Fibroblast of peridontal ligament (primary cell): ENCODE measurements at regions not wholly inside any gene's neighbourhood (a gene's known extent, or its start where the extent isn't known, plus 50 kb on each side); places are given as distances from the start of the nearest gene placed in this dataset.
"Not testable (repeated sequence)": the region's sequence is repeated elsewhere in the genome, so short reads cannot be mapped to it uniquely, and the experiment has no call there.

Experiments used
- DNase-seq: peaks from one replicate; pipeline ENCODE4 v3.0.0-alpha.2; 2010; ENCODE audit errors: extremely low read depth

GRCh38 chr1:82778612-82779011 is 977.9 kb downstream of the ADGRL2 start:
- peak; percentile 8 for DNase-seq

DNA sequence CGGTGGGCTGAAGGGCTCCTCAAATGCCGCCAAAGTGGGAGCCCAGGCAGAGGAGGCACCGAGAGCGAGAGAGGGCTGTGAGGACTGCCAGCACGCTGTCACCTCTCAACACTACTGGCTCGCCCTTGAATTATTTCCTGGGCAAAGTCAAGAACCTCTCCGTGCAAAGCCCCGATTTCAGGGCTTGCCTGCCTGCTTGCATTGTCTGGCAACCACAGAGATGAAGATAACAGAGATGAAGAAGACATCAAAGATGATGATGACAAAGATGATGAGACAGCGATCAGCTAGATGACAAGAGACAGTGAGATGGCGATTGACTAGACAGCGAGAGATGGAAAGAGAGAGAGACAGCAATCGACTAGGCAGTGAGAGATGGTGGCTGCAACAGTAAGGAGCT is 976.5 kb downstream of the ADGRL2 start:
- DNase-seq: no peak

DNA sequence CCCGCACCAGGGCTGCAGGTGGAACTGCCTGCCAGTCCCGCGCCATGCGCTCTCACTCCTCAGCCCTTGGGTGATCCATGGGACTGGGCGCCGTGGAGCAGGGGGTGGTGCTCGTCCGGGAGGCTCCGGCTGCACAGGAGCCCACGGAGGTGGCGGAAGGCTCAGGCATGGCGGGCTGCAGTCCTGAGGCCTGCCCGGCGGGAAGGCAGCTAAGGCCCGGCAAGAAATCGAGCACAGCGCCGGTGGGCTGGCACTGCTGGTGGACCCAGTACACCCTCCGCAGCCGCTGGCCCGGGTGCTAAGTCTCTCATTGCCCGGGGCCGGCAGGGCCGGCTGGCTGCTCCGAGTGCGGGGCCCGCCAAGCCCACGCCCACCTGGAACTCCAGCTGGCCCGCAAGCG is 976.0 kb downstream of the ADGRL2 start:
- not testable (repeated sequence) for DNase-seq

- DNase-seq: peak; percentile 14
Measured at GRCh38 chr1:82775406-82776000, 974.8 kb downstream of the ADGRL2 start.

GRCh38 chr1:82762829-82763532 is 962.2 kb downstream of the ADGRL2 start:
- DNase-seq: peak; percentile 25

DNA sequence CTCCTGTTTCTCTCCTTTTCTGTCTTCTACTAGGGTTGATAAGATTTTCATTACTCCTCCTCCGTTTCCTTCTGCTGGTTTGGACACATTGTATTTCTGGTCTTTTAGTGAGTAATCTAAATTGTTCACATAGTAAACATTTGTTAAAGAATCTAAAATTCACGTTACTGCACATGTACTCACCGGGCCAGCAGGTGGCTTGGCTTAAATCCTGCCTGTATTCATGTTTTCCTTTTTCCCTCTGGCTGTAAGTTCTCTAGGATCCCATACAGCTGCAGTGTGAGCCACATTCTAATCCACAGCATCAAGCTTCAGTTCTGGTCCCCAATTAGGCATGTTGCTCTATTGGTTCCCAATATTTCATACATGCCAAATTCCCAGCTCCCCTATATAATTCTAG is 958.3 kb downstream of the ADGRL2 start:
- DNase-seq: no peak

DNA sequence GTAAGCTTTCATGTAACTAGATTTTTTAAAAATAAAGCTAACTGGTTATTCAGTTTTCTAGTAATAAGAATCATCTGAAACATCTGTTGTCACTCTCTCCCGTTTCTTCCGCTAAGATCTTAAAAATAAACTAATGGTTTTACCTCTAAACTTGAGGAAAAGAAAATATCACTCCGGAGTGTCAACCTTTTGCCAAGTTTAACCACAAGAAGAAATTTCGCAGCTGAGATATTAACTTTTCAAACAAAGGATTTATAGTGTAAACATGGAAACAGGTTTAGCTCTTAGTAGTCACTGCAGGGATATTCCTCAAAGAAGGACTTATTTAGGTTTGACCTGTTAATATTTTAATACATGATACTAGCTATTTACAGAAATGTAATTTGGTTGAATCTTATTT is 954.9 kb downstream of the ADGRL2 start:
- DNase-seq: no peak

- DNase-seq: no peak
Measured at GRCh38 chr1:82755191-82755590, 954.5 kb downstream of the ADGRL2 start.

- DNase-seq: no peak
Measured at GRCh38 chr1:82752046-82752445, 951.3 kb downstream of the ADGRL2 start.

DNA sequence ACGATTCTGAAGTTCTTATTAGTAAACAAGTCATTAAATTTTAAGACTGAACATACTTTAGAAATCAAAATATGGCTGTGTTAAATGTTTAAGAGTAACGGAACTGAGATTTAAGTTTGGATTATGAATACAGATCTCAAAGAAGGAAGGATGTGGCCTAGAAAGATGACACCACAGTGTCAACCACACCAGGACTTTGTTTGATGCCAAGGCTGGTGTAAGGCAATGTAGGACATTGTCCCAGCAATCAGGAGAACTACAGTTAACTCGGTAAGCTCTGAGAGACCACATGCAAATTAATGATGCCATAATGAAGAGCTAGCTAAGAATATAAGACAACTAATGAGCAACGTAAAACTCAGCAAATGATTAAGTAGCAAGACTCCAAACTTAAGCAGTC is 932.9 kb downstream of the ADGRL2 start:
- no peak for DNase-seq

- DNase-seq: no peak
Measured at GRCh38 chr1:82731216-82731615, 930.5 kb downstream of the ADGRL2 start.

- DNase-seq: no peak
Measured at GRCh38 chr1:82728206-82728605, 927.5 kb downstream of the ADGRL2 start.

DNA sequence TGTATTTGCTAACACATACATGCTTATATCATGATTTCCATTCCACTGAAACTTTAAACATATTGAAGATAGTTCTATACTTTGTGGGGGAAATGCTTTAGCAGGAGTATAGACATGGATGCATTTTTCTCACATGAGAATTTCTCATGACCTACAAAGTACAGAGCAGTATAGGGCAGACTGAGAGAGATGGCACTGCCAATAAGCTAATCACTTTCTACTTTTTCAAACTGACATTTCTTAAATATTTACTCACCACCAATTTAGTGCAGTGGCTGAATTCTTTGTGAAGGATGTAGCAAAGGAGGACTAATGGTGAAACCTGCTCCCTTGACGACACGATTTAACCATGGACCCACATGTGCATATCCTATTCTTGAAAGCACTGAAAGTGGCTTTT is 923.5 kb downstream of the ADGRL2 start:
- no peak for DNase-seq

DNA sequence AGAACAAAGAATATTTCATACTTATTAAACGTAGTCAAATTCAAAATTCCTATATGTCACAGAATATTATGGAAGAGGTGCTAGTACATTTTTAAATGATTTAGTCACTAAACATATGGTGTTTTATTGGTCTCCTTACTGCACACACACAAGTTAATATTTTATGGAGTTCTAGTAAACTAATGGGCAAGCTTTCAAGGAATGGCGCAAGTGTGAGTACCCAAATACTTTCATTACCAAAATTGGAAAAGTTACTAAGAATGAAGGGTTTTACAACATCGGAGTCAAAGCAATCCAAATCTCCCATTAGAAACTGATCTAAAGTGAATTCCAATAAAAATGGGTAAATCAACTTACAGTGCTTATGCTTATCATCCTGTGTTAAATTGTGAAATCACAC is 921.9 kb downstream of the ADGRL2 start:
- DNase-seq: no peak

DNA sequence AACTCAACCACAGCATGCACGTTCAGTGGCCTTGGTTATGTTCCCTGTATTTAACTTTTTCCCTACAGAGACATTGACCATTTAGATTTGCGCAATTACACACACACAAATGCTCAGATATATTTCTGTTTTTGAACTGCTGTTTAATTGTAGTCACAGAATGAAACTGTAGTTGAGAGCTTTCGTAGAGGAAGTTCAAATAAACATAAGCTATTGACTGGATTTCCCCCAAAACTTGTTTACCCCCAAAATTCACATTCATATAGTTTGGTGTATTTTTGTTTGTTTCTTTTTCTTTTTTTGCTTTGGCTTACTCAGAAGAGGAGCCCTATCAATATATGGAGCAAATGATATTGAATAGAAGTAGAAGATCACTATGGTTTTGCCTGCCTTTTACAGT is 921.0 kb downstream of the ADGRL2 start:
- no peak for DNase-seq

GRCh38 chr1:82718719-82719419 is 918.1 kb downstream of the ADGRL2 start:
- DNase-seq: no peak

GRCh38 chr1:82710091-82710490 is 909.4 kb downstream of the ADGRL2 start:
- peak; percentile 19 for DNase-seq

GRCh38 chr1:82707681-82708080 is 906.9 kb downstream of the ADGRL2 start:
- DNase-seq: no peak

DNA sequence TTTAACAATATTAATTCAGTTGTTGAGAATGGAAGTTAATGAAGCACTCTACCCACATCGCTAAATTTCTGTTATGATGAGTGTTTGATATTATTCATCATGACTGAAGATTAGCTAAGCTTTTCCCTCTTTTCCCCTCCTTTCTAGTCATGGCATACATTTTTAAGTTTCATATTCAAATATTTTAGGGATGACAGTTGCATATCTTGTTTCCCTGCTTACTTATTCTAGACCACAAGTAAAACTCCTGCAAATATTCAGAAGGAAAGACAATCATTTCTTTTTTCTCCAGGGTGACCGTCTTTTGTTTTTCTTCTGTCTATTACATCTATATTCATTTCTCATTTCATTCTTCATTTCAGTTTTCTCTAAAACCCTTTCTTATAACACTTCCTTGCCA is 906.0 kb downstream of the ADGRL2 start:
- peak; percentile 80 for DNase-seq

DNA sequence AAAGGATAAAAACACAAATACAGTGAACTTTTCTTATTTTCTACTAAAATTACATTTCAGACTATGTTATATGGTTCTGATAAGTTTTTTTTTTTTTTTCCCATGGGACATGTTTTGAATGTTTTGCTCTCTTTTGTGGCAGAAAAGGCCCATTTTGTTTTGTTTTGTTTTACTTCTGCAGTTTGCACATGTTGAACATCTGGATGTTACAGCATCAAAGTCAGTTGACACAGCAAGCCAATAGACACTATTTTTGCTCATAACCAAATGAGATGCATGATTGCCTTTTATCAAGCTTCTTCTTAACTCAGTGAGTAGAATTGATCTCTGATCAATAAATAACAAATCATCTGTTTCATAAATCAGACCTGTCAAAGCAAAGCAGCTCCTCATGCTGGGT is 904.2 kb downstream of the ADGRL2 start:
- peak; percentile 29 for DNase-seq

DNA sequence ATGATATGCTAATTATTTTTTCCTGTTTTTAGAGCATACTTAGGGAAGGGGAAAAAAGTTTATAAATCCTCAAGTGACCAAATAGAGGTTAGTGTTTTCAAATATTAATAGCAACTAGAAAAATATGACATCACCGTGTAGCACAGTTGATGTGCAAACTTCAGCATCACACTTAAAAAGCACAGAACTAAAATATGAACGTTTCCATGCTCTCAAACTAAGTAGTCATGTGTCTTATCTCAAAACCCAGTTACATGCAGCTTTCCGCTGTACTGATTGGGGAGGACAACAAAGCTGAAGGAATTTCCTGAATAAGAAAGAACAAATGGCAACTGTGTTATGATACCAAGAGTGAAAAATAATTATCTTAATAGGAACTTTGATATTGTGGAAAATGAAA is 903.7 kb downstream of the ADGRL2 start:
- no peak for DNase-seq

DNA sequence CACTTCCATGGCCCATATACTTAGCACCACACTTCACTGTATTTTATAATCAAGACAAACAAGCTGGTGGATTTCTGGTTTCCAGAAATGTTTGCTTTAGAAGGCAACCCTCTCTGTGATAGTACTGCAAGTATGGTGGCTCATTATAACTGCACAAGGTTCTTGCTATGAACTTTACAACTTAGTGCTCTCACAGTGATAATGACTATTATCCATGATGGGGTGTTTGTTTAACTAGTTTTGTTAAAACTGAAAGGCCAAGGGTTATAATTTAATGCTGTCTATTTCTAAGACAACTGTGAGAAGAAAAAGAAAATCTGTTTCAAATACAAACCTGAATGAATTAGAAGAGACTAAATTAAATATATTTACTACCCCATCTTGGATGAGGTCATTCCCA is 903.2 kb downstream of the ADGRL2 start:
- no peak for DNase-seq

- no peak for DNase-seq
Measured at GRCh38 chr1:82700476-82700875, 899.7 kb downstream of the ADGRL2 start.
